SU-DHL-6 (cell line): ENCODE measurements at regions not wholly inside any gene's neighbourhood (a gene's known extent, or its start where the extent isn't known, plus 50 kb on each side); places are given as distances from the start of the nearest gene placed in this dataset.

Experiments
- CTCF ChIP-seq: fragments of 200-600 bp; sonication (generic); IDR thresholded peaks from one replicate; pipeline ENCODE4 v1.5.1; 2017; ENCODE audit warnings: antibody characterized with exemption, mild to moderate bottlenecking, low read length, moderate library complexity; ENCODE audit not compliant: insufficient read depth, poor library complexity, severe bottlenecking
- EZH2phosphoT487 ChIP-seq: fragments of 200-600 bp; sonication (generic), shearing (Covaris generic); conservative IDR thresholded peaks from 2 replicates; pipeline ENCODE4 v1.6.1; 2018; ENCODE audit warnings: mild to moderate bottlenecking, antibody characterized with exemption, low read length, moderate library complexity, mixed read lengths

GRCh38 chr6:84606860-84607259, 157.5 kb downstream of the TBX18 start:
- TF ChIP-seq CTCF (no peak), EZH2phosphoT487 (no peak)
